K562 (cell line): ENCODE measurements at regions not wholly inside any gene's neighbourhood (a gene's known extent, or its start where the extent isn't known, plus 50 kb on each side); places are given as distances from the start of the nearest gene placed in this dataset.

Experiments used
- GATA2 ChIP-seq: sonication (generic); formaldehyde crosslinking; IDR thresholded peaks from 2 replicates; pipeline ENCODE4 v1.4.0; 2020; ENCODE audit warnings: mild to moderate bottlenecking, missing genetic modification reagents
- TF ChIP-seq, protein P1 (sequence below), 3 experiments: IDR thresholded peaks in 2 of 3; conservative IDR thresholded peaks in 1 of 3; 2 replicates each; pipeline ENCODE4 v1.5.1; 2011 to 2012; ENCODE audit warnings: low read length in 3 of 3, mild to moderate bottlenecking in 3 of 3, control low read depth in 2 of 3, improper control_type of control experiment in 1 of 3, inconsistent platforms in 1 of 3, low read depth in 1 of 3, mixed read lengths in 1 of 3, moderate library complexity in 1 of 3; ENCODE audit not compliant: insufficient read depth in 2 of 3

DNA sequence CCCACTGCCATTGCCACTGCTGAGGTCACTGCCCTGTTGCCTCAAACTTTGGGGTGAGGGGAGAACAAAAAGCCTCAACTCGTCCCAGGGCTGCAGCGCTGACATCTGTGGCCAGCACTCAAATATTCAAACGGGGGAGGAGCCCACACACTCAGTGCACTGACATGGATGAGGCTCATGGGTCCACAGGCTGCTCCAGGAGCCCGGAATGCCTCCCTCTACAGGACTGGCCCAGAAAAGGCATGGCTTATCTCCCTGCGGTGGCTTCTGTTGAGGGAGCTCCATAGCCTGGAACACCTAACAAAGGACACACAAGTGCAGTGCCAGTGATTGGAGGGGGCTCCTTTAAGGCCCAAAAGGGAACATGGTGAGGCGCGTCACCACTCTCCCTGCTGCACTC is 341.1 kb upstream of the LUZP2 start:
- TF ChIP-seq, protein P1, sequence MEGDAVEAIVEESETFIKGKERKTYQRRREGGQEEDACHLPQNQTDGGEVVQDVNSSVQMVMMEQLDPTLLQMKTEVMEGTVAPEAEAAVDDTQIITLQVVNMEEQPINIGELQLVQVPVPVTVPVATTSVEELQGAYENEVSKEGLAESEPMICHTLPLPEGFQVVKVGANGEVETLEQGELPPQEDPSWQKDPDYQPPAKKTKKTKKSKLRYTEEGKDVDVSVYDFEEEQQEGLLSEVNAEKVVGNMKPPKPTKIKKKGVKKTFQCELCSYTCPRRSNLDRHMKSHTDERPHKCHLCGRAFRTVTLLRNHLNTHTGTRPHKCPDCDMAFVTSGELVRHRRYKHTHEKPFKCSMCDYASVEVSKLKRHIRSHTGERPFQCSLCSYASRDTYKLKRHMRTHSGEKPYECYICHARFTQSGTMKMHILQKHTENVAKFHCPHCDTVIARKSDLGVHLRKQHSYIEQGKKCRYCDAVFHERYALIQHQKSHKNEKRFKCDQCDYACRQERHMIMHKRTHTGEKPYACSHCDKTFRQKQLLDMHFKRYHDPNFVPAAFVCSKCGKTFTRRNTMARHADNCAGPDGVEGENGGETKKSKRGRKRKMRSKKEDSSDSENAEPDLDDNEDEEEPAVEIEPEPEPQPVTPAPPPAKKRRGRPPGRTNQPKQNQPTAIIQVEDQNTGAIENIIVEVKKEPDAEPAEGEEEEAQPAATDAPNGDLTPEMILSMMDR (IDR thresholded peaks at IDR 0.05 in 2 of 3, conservative IDR thresholded peaks at IDR 0.05 in 1 of 3; ENCODE audit: insufficient read depth in 2 of 3, low read depth in 1 of 3, low read length in 3 of 3) = no peak
- TF ChIP-seq GATA2 = no peak
